Ishikawa (cell line): ENCODE measurements at regions not wholly inside any gene's neighbourhood (a gene's known extent, or its start where the extent isn't known, plus 50 kb on each side); places are given as distances from the start of the nearest gene placed in this dataset.

ENCODE experiments used
- CREB1 ChIP-seq: IDR thresholded peaks from 2 replicates; pipeline ENCODE4 v1.6.1; 2012; ENCODE audit warnings: low read depth
- EP300 ChIP-seq: IDR thresholded peaks from 2 replicates; pipeline ENCODE4 v1.6.1; 2012; ENCODE audit warnings: borderline replicate concordance
- MAX ChIP-seq: IDR thresholded peaks from 2 replicates; pipeline ENCODE4 v1.6.1; 2012
- RAD21 ChIP-seq: IDR thresholded peaks from 2 replicates; pipeline ENCODE4 v1.6.1; 2012; ENCODE audit warnings: low read depth
- REST ChIP-seq: IDR thresholded peaks from 2 replicates; pipeline ENCODE4 v1.6.1; 2012; ENCODE audit warnings: low read depth, mild to moderate bottlenecking
- TCF12 ChIP-seq: IDR thresholded peaks from 2 replicates; pipeline ENCODE4 v1.6.1; 2012; ENCODE audit warnings: low read depth
- USF1 ChIP-seq: IDR thresholded peaks from 2 replicates; pipeline ENCODE4 v1.6.1; 2012
- YY1 ChIP-seq: IDR thresholded peaks from 2 replicates; pipeline ENCODE4 v1.6.1; 2012; ENCODE audit warnings: low read depth
- ZBTB7A ChIP-seq: IDR thresholded peaks from 2 replicates; pipeline ENCODE4 v1.6.1; 2012; ENCODE audit warnings: low read depth

- no peak for TF ChIP-seq RAD21
- TF ChIP-seq USF1: no peak
- TF ChIP-seq REST: no peak
- no peak for TF ChIP-seq MAX
- no peak for TF ChIP-seq TCF12
- TF ChIP-seq ZBTB7A: no peak
- no peak for TF ChIP-seq YY1
- no peak for TF ChIP-seq EP300
- TF ChIP-seq CREB1: no peak
Observed at GRCh38 chr2:123098619-123099018, 926.5 kb upstream of the CNTNAP5 start.
